Skin epidermis (tissue), 12 donors: ENCODE measurements at regions not wholly inside any gene's neighbourhood (a gene's known extent, or its start where the extent isn't known, plus 50 kb on each side); places are given as distances from the start of the nearest gene placed in this dataset.

Source experiments
- H3K27ac ChIP-seq, 21 experiments: fragments of 200-600 bp; sonication (generic) in 11 of 21; one replicate each; pipeline ENCODE4 v1.5.0; 2020; ENCODE audit warnings: mild to moderate bottlenecking in 3 of 21, inconsistent platforms in 2 of 21, moderate library complexity in 2 of 21
- H3K4me3 ChIP-seq, 7 experiments: fragments of 200-600 bp; sonication (generic) in 2 of 7; one replicate each; pipeline ENCODE4 v1.5.0; 2020; ENCODE audit warnings: inconsistent platforms in 2 of 7, mild to moderate bottlenecking in 2 of 7, moderate library complexity in 1 of 7

DNA sequence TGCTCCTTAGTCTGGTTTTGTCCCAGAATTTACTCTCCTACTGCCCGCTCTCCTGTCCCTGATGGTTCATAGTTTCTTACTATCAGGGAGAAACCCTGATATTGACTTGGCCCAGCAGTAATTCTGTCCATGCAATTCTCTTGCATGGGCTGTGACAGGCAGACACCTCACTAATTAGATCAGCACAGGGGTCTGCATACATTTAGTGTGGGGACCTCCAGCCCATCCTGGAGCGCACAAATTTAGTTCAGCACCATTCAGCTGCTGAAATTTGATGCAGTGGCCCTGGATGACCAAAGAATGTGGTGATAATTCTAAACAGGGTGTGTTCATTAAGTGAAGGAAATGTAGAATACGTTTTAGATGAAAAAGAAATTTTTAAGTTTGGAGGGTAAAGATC lies 555.5 kb upstream of the TBL1XR1 start:
- H3K4me3 ChIP-seq = no peak overlapping the region
- no peak overlapping the region for H3K27ac ChIP-seq

DNA sequence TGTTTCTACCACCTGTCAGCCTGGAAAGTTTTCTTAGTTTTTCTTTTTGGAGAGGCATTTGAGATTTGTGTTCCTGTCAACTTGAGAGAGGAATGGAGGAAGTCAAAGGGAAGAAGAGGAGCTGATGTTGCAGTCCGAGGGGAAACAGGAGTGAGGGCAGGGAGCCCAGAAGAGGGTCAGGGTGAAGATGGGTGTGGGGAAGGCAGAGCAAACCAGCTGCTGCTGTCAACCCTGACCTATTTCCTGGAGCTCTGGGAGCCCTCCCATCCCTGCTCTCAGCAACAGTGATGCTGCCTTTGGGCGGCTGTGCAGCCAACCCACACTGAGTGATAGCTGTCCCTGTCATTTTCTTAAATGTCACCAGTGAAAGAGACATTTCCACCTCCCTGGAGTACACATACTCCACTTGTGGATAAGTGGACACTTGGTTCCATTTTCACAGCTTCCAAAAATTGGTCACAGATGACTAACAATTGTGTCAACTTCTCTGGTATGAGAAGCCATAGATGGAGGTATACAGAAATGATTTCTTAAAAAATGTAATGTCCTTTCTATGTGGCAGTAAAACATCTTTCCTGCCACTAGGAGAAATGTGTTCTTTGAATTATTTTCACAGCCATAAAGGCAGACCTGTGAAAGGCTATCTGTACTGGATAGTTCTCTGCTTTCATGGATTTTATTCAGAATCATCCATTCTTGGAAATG lies 556.3 kb upstream of the TBL1XR1 start:
- Histone ChIP-seq H3K4me3 (no peak overlapping the region), H3K27ac (no peak overlapping the region)

DNA sequence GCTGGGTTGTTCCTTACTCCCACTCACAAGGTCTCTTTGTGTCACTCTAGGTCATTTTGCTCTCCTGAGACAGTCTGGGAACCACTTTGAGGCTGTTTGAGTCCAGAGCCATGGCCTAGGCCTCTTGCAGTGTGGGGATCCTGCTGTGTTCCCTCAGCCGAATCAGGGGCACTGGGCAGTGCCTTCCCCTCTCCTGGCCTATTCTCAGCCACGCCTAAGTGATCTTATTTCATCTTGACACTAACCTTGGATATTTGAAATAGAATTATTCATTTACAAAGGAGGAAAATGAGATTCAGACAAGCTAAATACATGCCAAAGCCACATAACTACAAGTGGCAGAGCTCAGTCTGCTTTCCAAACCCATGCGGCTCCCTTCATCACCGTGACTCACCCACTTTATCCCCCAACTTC lies 557.2 kb upstream of the TBL1XR1 start:
- Histone ChIP-seq H3K27ac (no peak overlapping the region), H3K4me3 (no peak overlapping the region)

DNA sequence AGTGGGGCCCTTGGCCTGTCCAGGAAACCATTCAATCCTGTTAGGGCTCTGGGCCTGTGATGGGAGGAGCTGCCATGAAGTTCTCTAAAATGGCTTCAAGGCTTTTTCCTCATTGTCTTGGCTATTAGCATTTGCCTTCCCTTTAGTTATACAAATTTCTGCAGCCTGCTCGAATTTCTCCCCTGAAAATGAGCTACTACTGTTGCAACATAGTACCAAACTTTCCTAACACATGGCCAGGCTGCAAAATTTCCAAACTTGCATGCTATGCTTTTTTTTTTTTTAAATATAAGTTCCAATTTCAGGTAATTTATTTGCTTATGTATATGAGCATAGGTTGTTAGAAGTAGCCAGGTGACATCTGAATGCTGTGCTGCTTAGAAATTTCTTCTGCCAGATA lies 560.8 kb upstream of the TBL1XR1 start:
- no peak overlapping the region for H3K4me3 ChIP-seq
- H3K27ac ChIP-seq = no peak overlapping the region

DNA sequence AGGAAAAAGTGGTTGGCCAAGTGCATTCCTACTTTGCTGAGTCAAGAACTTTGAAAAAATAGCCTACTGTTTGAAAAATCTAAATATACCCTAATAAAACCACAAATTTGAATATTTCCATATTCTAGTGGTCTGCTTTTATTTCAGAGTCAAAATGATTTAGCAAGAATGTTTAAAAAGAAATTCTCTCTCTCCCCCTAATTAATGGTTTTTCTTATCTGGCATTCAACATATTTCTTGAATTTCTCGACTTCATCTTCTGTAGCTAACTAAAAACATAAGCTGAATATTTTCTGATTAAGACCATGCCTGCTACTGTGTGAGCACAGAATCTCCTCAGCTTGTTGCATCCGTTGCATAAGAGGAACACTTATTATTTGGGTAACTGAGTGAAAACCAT lies 563.5 kb upstream of the TBL1XR1 start:
- no peak overlapping the region for H3K27ac ChIP-seq
- no peak overlapping the region for H3K4me3 ChIP-seq

DNA sequence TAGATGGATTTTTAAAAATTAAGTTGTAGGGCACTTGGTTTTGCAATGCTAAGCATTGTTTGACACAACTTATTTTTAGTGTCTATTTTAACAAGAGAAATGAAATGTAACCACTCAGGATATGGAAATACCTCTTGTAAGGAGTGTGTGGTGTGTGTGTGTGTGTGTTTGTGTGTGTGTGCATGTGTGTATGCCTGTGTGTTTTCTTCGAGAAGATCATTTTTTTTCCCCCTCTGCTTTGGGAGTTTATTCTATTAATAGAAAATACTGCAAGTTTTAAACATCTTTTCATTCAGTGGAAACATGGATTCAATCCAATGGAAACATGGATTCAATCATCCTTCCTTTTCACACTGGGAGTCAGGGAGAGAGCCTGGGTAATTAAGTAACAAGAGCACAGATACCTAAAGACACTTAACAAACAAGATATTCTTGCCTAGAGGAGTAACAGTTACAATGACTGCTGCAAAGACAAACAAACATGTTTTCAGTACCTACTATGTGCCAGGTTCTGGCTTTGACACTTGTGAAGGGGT lies 567.2 kb upstream of the TBL1XR1 start:
- H3K27ac ChIP-seq = peak overlapping the region in 1 of 21 experiments; percentile 10
- no peak overlapping the region for H3K4me3 ChIP-seq

DNA sequence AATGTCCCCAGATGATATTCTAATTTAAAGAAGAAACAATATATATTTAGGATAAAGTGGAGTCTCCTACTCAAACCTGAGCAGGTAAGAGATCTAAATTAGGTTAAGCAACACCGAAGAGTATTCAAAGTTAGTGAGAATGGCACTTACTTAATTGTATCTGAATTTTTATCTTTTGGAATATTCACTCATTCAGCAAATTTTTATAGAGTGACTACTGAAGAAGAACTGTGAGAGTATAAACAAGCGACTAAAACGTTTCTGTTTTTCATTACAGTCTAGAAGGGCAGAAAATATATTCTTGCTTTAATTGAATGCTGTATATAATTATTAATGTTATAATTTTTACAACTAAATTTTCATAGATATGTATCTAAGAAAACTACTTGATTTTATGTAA lies 567.7 kb upstream of the TBL1XR1 start:
- Histone ChIP-seq H3K4me3 (no peak overlapping the region), H3K27ac (no peak overlapping the region)

DNA sequence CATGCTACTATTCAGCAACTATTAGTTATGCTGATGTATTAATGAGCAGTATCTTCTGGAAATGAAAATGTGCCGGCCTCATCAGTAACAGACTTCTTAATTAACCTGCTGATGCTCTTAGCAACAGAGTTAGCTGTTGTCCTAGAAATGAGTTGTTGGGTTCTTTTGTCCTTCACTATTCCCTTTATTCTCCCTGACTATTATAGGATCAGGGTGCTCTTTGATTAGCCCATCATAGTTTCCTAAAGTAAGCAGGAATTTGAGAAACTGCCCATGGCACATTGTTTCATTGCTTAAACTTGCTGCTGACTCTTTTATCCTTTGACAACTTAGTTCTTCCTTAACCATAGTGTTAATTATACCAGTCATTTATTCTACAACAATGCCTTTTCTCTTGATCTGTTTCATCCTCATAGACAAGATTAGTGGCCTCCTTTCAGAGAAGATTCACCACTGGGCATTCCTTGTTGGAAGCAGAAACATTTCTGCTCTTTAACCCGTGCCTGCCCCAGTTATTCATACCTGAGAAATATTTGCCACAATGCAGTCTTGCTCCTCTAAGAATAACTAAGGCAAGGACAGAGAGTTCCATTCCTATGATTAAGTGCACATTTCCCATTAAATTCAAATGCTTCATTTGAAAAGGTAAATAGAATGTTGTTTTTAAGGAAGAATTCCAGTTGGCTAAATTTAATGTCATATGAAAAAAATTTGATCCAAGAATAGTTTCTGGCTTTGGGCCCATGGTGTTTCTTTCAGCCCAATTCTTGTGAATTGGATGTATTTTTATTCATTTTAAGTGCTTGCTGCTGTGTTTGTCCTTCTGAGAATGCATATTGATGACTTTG lies 573.3 kb upstream of the TBL1XR1 start:
- Histone ChIP-seq H3K4me3 (no peak overlapping the region), H3K27ac (peak overlapping the region in 3 of 21 experiments; percentile 8 to 31 (median 26))

DNA sequence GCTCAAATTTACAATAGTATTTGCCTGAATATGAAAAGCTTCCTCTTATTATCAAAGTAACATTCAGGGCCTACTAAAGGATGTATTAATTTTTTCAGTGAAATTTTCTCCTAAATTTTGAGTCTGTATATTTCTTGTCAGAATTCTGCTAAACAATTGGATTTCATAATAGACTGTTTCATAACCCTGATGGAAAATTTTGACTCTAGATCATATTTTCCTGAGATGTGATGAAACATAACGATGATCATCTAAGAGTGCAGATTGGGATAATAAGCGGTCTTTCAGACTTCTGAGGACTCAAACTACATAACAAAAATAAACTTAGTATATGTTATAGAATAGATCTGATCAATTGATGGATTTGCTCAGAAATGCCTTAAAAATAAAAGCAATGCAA lies 574.5 kb upstream of the TBL1XR1 start:
- Histone ChIP-seq H3K27ac (peak overlapping the region in 1 of 21 experiments; percentile 31), H3K4me3 (no peak overlapping the region)

DNA sequence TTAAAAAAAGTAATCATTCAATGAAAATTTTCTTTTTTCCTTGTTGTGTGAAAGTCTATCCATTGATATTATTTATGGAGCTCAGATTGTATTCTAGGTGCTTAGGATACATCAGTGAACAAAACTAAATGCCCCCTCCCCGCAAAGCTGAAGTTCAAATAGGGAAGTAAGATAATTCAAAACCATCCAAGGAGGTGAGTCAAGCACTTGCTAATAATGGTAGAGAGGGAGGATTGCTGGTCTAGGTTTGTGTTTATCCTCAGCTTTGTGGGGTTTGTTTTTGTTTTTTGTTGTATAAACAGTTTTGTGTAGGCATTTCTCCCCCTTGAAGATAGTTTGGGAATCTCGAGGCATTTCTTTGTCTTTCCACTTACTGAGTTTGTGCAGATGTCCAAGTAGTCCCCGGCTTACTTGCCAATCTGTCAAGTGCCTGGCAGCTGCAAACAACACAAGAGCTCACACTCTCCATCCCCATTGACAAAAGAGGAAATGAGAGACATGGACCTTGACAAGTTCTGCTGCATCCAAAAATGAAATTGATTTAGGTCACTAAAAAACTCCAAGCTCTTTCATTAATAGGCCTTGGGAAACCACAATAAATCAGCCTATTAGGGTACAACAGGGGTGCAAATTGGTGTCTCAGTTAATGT lies 575.8 kb upstream of the TBL1XR1 start:
- no peak overlapping the region for H3K4me3 ChIP-seq
- H3K27ac ChIP-seq = no peak overlapping the region

DNA sequence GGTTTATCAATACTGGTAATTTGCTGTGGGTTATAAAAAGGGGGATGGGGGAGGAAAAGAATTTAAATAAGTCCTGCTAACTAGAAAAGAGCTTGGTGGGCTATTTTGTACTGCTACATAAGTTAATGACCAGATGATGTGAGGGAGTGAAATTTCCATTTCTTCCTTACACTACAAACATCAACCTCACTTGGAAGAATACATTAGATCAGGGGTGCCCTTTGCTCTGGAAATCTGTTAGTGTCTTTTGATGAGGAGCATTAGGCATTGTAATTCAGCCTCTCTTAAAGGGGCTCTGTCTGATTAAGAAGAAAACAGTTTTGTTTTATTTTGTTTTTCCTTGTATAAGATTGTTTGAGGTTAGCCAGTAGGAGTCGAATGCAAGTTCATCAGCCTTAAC lies 576.4 kb upstream of the TBL1XR1 start:
- Histone ChIP-seq H3K4me3 (no peak overlapping the region), H3K27ac (no peak overlapping the region)

DNA sequence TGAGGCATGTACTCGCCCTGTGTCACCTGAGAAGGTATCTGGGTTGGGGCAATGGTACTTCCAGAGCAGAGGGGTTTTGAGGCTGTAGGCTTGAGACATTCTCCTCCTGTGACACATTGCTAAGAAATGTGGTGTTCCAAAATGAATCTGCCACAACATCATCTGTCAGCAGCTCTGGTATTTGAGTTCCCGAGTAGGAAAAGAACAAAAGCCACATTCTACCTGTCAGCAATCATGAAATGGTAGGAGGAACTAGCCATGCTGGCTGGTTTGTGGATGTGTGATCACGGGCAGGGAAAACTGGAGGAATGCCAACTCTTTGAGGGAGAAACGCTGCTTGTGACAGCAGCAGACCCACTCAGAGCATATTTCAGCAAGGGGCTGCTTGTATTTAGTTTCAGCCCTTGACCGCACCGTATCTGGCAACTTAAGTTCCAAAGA lies 579.4 kb upstream of the TBL1XR1 start:
- Histone ChIP-seq H3K4me3 (no peak overlapping the region), H3K27ac (no peak overlapping the region)

DNA sequence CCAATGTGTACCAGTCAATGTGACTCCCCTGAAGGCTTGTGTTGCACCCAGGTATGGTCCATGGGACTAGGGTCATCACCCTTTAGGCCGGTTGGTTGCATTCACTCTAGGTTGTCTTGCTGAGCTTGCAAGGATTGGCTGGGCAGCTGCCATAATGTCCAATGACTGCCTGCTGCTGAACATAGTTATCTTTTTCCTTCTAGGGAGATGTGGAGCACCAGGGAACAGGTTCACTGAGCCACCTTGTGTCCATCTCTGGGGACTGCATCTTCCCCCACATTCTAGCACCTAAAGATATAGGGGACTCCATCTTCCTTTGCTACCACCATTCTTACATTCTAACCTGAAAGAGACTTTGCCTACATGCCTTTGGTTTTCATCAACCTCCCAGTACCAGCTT lies 580.4 kb upstream of the TBL1XR1 start:
- Histone ChIP-seq H3K4me3 (no peak overlapping the region), H3K27ac (no peak overlapping the region)

DNA sequence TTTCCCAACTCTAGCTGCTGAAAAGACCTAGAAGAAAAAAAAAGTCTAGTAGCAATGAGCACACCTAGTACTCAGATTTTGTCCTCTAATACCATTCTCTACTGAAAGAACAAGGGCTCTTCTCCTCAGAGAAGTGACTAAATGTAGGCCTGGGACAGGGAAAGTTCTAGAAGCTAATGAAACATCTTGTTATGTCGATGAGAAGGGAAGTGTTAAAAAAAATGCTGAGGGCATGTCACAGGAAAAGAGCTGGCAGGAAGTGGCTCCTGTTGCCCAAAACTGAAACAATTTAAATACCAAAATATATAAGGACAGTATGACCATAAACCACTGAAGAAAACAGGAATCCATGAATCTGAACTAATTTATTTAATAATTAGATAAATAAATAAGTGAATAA lies 581.4 kb upstream of the TBL1XR1 start:
- Histone ChIP-seq H3K4me3 (no peak overlapping the region), H3K27ac (peak overlapping the region in 3 of 21 experiments; percentile 6 to 16 (median 13))

DNA sequence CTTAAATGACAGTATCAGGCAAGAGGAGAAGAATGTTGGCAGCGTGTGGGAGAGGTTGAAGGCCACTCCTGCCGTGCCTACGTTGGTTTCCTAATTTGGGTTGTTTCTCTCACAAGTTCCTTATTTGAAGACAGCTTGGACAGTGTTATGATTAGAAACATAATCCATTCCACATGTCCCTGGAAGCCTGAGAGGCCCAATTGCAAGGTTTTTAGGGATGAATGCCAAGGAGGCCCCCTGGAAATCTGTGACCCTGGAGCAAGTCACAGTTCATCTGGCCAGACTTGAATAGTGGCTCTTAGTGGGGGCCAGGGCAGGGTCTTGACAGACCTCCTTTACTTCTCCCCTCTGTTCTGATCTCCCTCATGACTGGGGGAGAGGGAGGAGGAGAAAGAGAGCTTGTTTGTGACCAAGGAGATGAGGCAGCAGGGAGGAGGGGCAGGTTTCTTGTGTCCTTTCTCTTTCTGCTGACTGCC lies 584.4 kb upstream of the TBL1XR1 start:
- Histone ChIP-seq H3K4me3 (no peak overlapping the region), H3K27ac (peak overlapping the region in 3 of 21 experiments; percentile 26 to 33 (median 33))

DNA sequence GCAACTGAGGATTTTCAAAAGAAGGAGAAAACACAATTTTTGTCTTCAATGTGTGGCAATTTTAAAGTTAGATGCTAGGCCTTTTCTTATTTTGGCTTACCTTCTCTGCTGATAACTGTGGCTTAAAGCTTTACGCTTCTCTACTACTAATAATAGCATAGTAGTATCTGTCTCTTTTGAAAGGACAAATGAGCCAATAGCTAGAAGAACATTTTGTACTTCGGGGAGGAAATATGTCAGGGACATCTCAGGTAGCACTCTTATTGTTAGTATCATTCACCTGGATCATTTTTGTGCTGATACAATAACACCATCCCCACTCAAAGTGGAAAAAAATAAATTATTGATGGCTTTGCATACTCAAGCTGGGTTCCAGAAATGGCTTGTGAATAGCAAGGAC lies 586.1 kb upstream of the TBL1XR1 start:
- H3K27ac ChIP-seq = no peak overlapping the region
- H3K4me3 ChIP-seq = no peak overlapping the region

DNA sequence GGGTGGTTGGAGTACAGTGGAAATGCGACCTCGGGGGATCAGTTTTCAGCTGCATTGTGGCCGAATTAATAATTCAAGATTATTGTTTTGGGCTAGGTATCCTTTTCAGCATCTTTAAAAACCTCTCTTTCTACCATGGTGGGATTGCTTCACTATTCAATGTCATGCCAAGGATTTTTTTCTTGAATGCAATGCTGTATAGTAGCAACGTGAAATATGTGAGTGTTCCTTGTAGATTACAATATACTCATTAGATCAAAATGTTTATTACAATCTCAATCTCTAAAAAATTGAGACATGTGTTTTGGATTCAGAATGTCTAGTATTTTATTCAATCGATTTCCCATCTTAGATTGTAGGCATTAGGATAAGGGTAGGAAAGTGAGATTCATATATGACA lies 586.5 kb upstream of the TBL1XR1 start:
- no peak overlapping the region for H3K27ac ChIP-seq
- no peak overlapping the region for H3K4me3 ChIP-seq

DNA sequence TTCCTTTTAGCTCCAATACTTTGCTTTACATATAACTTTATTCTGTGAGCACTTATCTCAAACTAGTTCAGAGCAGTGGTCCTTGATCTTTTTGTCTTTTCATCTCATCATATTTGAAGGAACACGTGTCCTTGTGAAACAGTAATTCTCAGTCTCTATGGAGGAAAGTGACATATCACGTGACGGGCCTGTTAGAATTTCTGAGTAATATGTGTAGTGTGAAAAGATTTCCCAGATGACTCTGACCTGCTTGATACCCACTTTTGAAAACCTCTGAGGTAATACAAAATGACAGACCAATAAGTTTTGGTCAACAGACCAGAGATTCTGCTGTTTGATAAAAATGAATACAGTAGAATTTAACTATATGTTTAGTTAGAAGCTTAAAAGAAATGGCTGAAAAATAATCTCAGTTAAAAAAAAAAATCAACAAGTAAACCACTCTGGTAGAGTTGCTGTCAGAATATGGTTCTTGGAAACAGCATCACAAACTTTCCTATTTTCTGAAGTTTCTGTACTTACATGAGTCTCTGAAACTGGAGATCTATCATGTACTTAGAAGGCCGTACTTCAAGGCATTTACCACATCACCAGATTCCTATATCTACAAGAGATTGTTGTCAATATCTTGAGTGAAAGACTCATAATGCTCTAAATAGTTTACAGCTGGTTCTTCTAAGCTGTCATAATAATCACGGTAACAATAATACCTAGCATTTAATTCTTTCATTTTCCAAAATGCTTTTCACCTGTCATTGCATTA lies 590.2 kb upstream of the TBL1XR1 start:
- H3K4me3 ChIP-seq = no peak overlapping the region
- H3K27ac ChIP-seq = no peak overlapping the region

DNA sequence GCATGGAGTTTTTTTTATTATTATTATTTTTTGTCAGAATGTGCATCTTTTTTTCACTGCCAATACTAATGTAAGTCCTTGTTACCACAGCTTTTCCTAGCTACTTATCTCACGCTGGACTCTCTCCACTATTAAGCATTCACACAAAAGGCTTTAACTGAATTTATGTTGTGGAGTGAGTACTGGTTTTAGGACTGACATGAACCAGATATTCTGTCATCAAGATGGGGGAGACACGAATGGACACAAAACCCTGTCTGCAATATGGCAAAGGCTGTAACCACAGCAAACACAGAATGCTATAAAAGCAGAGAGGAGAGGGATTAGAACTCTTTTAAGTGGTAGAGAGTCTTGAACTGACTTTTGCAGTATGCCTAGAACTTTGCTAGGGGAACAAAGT lies 592.2 kb upstream of the TBL1XR1 start:
- H3K27ac ChIP-seq = no peak overlapping the region
- no peak overlapping the region for H3K4me3 ChIP-seq
